ENCODE measurements at regions not wholly inside any gene's neighbourhood (a gene's known extent, or its start where the extent isn't known, plus 50 kb on each side); places are given as distances from the start of the nearest gene placed in this dataset.
A peak's percentile ranks its signal among the peaks of the same experiment; 100 is the strongest.
"Not testable (repeated sequence)": the region's sequence is repeated elsewhere in the genome, so short reads cannot be mapped to it uniquely, and the experiment has no call there.

DNA sequence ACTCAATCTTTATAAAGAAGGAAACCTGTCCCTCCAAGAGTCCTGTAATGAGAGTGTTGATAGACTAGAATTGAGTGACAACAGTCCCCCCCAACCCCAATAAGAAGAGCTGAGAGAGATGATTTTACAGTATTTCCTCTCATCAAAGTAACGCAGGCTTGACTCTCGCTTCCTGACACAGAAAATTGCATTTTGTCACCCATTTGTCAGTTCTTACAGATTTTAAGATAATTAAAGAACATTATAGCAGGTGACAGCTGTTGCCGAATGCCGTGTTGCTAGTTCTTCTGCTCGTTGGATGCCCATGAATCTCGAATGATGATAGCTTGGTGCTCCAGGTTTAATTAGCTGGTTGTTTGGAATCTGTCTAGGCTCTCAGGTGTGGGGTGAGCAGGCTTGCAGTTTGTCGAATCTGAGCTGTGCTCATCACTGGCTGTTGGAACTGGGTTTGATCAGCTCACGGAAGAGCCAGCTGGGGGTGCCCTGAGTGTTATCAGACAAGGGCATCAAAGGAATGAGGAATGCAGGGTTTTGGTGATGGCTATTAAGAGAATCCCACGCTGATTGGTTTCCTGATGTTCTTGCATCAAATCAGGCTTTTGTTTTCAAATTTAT lies 84.8 kb upstream of the CPHXL start:
- no peak for ATAC-seq
- TF ChIP-seq POLR2A (IDR thresholded peaks at IDR 0.05): no peak
- TF ChIP-seq, protein P1, sequence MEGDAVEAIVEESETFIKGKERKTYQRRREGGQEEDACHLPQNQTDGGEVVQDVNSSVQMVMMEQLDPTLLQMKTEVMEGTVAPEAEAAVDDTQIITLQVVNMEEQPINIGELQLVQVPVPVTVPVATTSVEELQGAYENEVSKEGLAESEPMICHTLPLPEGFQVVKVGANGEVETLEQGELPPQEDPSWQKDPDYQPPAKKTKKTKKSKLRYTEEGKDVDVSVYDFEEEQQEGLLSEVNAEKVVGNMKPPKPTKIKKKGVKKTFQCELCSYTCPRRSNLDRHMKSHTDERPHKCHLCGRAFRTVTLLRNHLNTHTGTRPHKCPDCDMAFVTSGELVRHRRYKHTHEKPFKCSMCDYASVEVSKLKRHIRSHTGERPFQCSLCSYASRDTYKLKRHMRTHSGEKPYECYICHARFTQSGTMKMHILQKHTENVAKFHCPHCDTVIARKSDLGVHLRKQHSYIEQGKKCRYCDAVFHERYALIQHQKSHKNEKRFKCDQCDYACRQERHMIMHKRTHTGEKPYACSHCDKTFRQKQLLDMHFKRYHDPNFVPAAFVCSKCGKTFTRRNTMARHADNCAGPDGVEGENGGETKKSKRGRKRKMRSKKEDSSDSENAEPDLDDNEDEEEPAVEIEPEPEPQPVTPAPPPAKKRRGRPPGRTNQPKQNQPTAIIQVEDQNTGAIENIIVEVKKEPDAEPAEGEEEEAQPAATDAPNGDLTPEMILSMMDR (IDR thresholded peaks at IDR 0.05): no peak
- Histone ChIP-seq H3K27me3 (no peaks in the 10 kb centered on the region), H3K27ac (no peak overlapping the region), H3K36me3 (replicated peaks in 1 of 2; ENCODE audit: insufficient read depth in 1 of 2, low read depth in 2 of 2) (no peaks in the 10 kb centered on the region), H3K4me1 (no peaks in the 10 kb centered on the region), H3K4me3 (no peak overlapping the region), H3K9me3 (no peaks in the 10 kb centered on the region)
- DNase-seq: no peak
- intact Hi-C loops (cut with DNase I): no loop called here
- WGBS, 2 donors: 77% methylated on average over 9 of the region's 9 CpGs

GRCh38 chr16:75818491-75818890 lies 92.2 kb upstream of the CPHXL start:
- intact Hi-C loops (cut with DNase I): no loop called here
- no peaks in the 10 kb centered on the region for H3K9me3 ChIP-seq
- ATAC-seq (no peak), DNase-seq (peak in 1 of 4 donors; percentile 7)
- no peak overlapping the region for H3K4me3 ChIP-seq
- H3K27ac ChIP-seq: no peak overlapping the region
- no peak for TF ChIP-seq POLR2A (IDR thresholded peaks at IDR 0.05)
- TF ChIP-seq, protein P1 (IDR thresholded peaks at IDR 0.05): no peak
- no peaks in the 10 kb centered on the region for H3K4me1 ChIP-seq
- H3K27me3 ChIP-seq: no peaks in the 10 kb centered on the region
- H3K36me3 ChIP-seq (replicated peaks in 1 of 2; ENCODE audit: insufficient read depth in 1 of 2, low read depth in 2 of 2): no peaks in the 10 kb centered on the region
- WGBS, 2 donors: 35 to 42% methylated on average over 2 of the region's 2 CpGs

GRCh38 chr16:75820672-75821071 lies 94.4 kb upstream of the CPHXL start:
- Histone ChIP-seq H3K9me3 (no peaks in the 10 kb centered on the region), H3K27me3 (no peaks in the 10 kb centered on the region), H3K4me3 (no peak overlapping the region), H3K4me1 (no peaks in the 10 kb centered on the region), H3K36me3 (replicated peaks in 1 of 2; ENCODE audit: insufficient read depth in 1 of 2, low read depth in 2 of 2) (no peaks in the 10 kb centered on the region), H3K27ac (no peak overlapping the region)
- DNase-seq (no peak), ATAC-seq (no peak)
- WGBS, 2 donors: 91 to 93% methylated on average over 6 of the region's 6 CpGs
- intact Hi-C loops (cut with DNase I): no loop called here
- no peak for TF ChIP-seq POLR2A (IDR thresholded peaks at IDR 0.05)
- TF ChIP-seq, protein P1 (IDR thresholded peaks at IDR 0.05): no peak

DNA sequence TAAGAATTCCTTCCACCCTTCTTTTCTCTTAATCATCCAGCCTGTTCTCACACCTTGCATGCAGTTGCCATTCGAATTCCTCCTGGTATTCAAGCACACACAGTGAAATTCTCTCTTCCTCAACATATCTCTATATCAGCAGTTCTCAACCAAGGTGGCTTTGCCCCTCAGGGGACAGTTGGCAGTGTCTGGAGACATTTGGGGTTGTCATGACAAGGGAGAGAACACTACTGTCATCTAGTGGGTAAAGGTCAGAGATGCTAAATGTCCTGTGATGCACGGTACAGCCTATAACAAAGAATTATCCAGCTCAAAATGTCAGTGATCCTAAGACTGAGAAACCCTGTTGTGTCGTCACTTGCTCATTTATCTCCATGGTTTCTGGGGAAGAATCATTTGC lies 94.8 kb upstream of the CPHXL start:
- no peaks in the 10 kb centered on the region for H3K36me3 ChIP-seq (replicated peaks in 1 of 2; ENCODE audit: insufficient read depth in 1 of 2, low read depth in 2 of 2)
- TF ChIP-seq POLR2A (IDR thresholded peaks at IDR 0.05): no peak
- TF ChIP-seq, protein P1 (IDR thresholded peaks at IDR 0.05): no peak
- ATAC-seq: no peak
- H3K27ac ChIP-seq: no peak overlapping the region
- H3K4me1 ChIP-seq: no peaks in the 10 kb centered on the region
- H3K27me3 ChIP-seq: no peaks in the 10 kb centered on the region
- H3K4me3 ChIP-seq: no peak overlapping the region
- 76 to 79% methylated on average over 3 of the region's 3 CpGs for WGBS, 2 donors
- intact Hi-C loops (cut with DNase I): no loop called here
- no peaks in the 10 kb centered on the region for H3K9me3 ChIP-seq
- DNase-seq: no peak

- H3K27ac ChIP-seq; intact Hi-C loops (cut with DNase I); ATAC-seq; H3K27me3 ChIP-seq; H3K4me1 ChIP-seq; H3K4me3 ChIP-seq; DNase-seq; H3K36me3 ChIP-seq (replicated peaks in 1 of 2; ENCODE audit: insufficient read depth in 1 of 2, low read depth in 2 of 2); H3K9me3 ChIP-seq: not testable (repeated sequence)
- WGBS, 2 donors: 75 to 85% methylated on average over 6 of the region's 6 CpGs
Measured at GRCh38 chr16:75825750-75826149, 99.5 kb upstream of the CPHXL start.

GRCh38 chr16:75827372-75828038 lies 101.2 kb upstream of the CPHXL start:
- H3K4me3 ChIP-seq; ATAC-seq; DNase-seq; H3K27me3 ChIP-seq; H3K9me3 ChIP-seq; intact Hi-C loops (cut with DNase I); H3K36me3 ChIP-seq (replicated peaks in 1 of 2; ENCODE audit: insufficient read depth in 1 of 2, low read depth in 2 of 2); H3K4me1 ChIP-seq; H3K27ac ChIP-seq: not testable (repeated sequence)
- 72 to 85% methylated on average over 9 to 12 of the region's 30 CpGs for WGBS, 2 donors

GRCh38 chr16:75833385-75833784 lies 107.1 kb upstream of the CPHXL start:
- DNase-seq; H3K4me1 ChIP-seq; intact Hi-C loops (cut with DNase I); H3K4me3 ChIP-seq; H3K27ac ChIP-seq; H3K27me3 ChIP-seq; H3K9me3 ChIP-seq; ATAC-seq; H3K36me3 ChIP-seq (replicated peaks in 1 of 2; ENCODE audit: insufficient read depth in 1 of 2, low read depth in 2 of 2): not testable (repeated sequence)
- 87 to 94% methylated on average over 2 of the region's 2 CpGs for WGBS, 2 donors

Measured in body of pancreas (tissue), 4 donors.